ENCODE measurements at regions not wholly inside any gene's neighbourhood (a gene's known extent, or its start where the extent isn't known, plus 50 kb on each side); places are given as distances from the start of the nearest gene placed in this dataset.
"Not testable (repeated sequence)": the region's sequence is repeated elsewhere in the genome, so short reads cannot be mapped to it uniquely, and the experiment has no call there.

GRCh38 chr20:48403167-48403761 is 424.5 kb downstream of the PREX1 start:
- no peak overlapping the region for H3K27ac ChIP-seq
- TF ChIP-seq, protein P1, sequence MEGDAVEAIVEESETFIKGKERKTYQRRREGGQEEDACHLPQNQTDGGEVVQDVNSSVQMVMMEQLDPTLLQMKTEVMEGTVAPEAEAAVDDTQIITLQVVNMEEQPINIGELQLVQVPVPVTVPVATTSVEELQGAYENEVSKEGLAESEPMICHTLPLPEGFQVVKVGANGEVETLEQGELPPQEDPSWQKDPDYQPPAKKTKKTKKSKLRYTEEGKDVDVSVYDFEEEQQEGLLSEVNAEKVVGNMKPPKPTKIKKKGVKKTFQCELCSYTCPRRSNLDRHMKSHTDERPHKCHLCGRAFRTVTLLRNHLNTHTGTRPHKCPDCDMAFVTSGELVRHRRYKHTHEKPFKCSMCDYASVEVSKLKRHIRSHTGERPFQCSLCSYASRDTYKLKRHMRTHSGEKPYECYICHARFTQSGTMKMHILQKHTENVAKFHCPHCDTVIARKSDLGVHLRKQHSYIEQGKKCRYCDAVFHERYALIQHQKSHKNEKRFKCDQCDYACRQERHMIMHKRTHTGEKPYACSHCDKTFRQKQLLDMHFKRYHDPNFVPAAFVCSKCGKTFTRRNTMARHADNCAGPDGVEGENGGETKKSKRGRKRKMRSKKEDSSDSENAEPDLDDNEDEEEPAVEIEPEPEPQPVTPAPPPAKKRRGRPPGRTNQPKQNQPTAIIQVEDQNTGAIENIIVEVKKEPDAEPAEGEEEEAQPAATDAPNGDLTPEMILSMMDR (conservative IDR thresholded peaks at IDR 0.05) = no peak
- TF ChIP-seq ZFX (IDR thresholded peaks at IDR 0.05) = no peak

DNA sequence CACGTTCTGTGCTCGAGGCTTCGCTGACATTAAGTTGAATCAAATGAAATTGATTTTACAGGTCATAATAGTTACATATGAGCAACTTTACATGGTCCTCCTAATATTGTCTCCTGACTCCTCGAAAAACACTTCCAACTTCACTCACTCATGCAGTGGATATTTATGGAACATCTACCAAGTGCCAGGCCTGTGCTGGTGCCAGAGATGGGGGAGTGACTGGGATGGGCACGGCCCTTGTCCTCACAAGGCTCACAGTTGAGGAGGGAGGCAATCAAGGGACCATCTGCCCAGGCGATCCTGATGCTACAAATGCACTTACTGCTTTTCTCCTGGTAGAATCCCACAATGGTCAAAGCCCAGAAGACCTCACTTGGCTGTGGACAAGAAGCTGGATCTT is 426.4 kb downstream of the PREX1 start:
- H3K27ac ChIP-seq = no peak overlapping the region
- TF ChIP-seq ZFX (IDR thresholded peaks at IDR 0.05) = no peak
- TF ChIP-seq, protein P1 (conservative IDR thresholded peaks at IDR 0.05) = no peak

DNA sequence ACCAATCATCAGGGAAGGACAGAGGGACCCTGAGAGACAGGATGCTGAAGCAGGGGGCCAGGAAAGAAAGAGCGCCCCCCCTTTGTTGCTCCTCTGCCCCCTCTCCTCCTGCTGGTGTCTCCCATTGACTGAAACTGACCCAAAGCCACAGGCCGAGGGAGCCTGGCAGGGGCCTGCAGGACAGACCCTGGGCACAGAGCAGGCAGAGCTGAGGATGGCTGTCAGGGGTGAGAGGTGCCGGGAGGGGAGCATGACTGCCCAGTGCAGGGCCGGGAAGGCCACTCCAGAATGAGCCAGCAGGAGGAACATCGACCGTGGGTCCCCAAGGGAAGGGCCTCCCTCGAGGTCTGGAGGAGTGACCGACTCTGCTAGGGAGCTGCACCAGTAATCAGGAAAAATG is 427.8 kb downstream of the PREX1 start:
- no peak for TF ChIP-seq ZFX (IDR thresholded peaks at IDR 0.05)
- TF ChIP-seq, protein P1 (conservative IDR thresholded peaks at IDR 0.05) = no peak
- no peak overlapping the region for H3K27ac ChIP-seq

- no peak overlapping the region for H3K27ac ChIP-seq
- TF ChIP-seq, protein P1 (conservative IDR thresholded peaks at IDR 0.05) = no peak
Measured at GRCh38 chr20:48398506-48399449, 429.0 kb downstream of the PREX1 start.

DNA sequence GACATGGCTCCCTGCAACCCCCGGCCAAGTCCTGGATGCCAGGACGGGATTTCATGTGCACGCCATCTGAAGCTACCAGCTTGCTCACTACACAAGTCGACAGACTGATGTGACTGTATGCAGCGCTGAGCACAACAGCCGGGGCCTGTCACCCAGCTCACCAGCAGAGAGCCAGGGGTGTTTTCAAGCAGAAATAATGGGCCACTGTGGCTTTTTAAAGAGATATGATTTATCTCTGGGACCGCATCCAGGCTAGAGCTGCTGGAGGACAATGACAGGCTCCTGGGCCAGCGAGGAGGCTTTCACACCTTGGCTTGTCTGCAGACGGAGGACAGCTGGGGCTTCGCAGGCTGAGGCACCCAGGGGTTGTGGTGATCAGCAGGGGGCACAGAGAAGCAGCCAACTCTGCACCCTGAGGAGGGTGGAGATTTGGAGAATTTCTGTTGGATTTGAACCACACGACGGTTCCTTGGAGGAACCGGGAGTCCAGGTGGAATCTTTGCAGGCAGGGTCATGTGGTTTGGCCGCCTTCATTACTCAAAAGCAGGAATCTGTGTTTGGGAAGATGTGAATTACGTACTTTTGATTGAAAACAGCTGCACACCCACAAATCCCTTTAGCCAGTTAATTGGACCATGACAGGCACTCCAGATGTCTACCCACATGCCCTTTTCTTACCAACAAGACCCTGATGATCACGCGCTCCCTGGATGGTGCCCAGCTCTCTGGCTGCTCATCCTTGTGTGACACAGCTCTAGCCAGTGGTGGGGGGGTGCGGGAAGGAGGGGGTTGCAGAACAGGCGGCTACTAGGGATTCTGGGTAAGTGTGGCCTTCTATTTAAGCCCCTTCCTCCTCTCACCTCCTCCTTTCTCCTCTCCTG is 430.6 kb downstream of the PREX1 start:
- not testable (repeated sequence) for H3K27ac ChIP-seq

- no peak for TF ChIP-seq ZFX (IDR thresholded peaks at IDR 0.05)
- TF ChIP-seq, protein P1 (conservative IDR thresholded peaks at IDR 0.05) = no peak
Measured at GRCh38 chr20:48395816-48396546, 431.8 kb downstream of the PREX1 start.

GRCh38 chr20:48394415-48395081 is 433.3 kb downstream of the PREX1 start:
- TF ChIP-seq, protein P1 (conservative IDR thresholded peaks at IDR 0.05) = no peak
- no peak for TF ChIP-seq ZFX (IDR thresholded peaks at IDR 0.05)
- H3K27ac ChIP-seq = no peak overlapping the region

More at GRCh38 chr20:48395816-48396546, 431.8 kb downstream of the PREX1 start:
- H3K27ac ChIP-seq = no peak overlapping the region

Measured in C4-2B (cell line).